HG02885 (cell line): ENCODE measurements at regions not wholly inside any gene's neighbourhood (a gene's known extent, or its start where the extent isn't known, plus 50 kb on each side); places are given as distances from the start of the nearest gene placed in this dataset.
"Not testable (repeated sequence)": the region's sequence is repeated elsewhere in the genome, so short reads cannot be mapped to it uniquely, and the experiment has no call there.

Experiments
- ATAC-seq: cut with Tn5 transposase; IDR thresholded peaks from one replicate; pipeline ENCODE4 v1.9.1; 2021; ENCODE audit warnings: mild to moderate bottlenecking; ENCODE audit not compliant: unreplicated experiment, poor library complexity

DNA sequence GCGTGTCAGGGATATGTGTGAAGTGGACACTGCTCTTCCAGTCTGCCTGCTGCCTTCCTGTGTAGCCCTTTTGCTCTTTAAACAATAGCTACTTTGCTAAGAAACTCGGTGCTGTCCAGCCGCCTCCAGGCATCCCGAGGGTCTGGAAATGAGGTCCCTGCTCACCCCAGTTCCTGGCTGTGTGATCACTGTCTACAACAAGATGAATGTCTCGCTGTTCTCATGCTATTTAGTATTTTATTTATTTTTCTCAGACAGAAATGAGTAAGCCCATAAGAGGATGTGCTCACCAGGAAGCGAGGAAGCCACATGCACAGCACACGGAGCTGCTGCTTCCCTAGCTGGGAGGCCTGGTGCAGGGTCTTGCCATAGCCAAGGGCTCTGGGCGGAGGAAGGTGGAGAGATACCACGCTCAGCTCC, 167.0 kb upstream of the PITRM1 start:
- no peak for ATAC-seq

DNA sequence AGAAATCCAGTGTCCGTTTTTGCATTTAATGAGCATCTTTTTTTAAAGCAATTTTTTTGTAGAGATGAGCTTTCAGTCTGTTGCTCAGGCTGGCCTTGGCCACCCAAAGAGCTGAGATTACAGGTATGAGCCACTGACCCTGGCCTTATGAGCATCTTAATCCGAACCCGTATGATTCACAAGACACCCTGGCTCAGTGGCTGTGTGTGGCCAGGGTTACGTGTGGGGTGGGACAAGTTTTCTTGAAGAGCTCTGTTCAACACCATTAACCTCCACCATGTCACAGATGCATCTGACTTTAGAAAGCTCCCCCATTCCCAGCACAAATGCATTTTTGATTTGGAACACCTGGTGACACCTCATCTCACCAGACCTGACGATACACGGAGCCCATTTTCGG, 166.5 kb upstream of the PITRM1 start:
- no peak for ATAC-seq

DNA sequence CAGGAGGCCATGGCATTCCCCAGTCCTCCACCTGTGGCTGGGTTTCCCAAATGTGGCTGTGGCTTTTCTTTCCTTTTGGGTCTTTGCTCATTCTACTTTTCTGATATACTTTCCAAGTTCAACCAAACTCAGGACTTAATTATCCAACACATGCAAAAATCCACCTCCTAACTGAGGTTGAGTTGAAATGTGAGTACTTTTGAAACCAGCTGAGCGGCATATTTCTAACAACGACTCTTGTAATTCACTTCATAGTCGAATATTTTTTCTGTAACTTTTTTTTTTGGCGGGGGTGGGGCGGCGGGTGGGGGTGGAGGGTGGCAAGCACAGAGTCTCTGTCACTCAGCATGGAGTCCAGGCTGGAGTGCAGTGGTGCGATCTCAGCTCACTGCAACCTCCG, 165.2 kb upstream of the PITRM1 start:
- ATAC-seq = no peak

DNA sequence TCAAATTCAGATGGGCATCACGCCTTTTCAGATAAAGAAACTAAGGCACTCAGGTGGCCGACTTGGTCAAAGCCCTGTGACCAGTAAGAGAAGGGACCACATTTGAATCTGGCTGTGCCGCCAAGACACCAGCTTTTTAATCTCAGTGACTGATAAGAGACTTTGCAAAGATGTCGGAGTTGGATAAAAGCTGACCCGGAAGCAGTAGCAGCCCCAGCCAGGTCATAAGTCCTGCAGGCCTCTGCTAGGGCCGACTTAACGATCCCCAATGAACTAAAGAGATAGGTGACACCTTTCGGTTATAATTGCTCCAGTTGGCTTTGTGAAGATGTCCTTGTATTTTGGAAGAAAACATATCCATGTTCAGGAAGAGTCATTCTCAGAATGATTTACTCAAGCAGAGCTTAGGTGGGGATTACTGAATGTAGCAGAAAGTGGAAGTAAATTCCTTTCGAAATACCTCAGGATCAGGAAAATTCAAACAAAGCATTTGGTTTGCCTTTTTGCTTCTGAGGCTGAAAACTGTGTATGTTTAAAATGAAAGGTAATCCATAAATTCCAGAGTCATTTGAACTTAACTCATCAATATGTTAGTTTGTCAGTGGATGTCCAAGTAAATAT, 164.2 kb upstream of the PITRM1 start:
- no peak for ATAC-seq

DNA sequence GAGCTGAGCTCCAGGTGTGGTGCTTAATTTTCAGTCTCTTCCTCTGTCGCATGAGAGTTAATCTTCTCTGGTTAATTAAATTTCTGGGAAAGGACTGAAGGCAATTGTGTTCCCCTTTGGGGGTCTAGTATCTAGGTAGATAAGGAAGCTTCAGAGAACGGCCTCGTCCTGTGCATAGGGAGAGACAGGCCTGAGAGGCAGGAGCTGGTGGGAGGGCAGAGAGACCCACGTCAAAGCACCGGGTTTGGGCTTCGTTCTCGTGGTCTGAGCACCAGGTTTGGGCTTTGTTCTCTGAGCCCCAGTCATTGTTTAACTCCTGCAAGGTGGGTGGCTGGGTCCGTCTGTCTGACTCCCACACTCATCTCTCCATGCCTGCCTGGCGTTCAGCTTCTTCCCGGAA, 160.8 kb upstream of the PITRM1 start:
- ATAC-seq = no peak

DNA sequence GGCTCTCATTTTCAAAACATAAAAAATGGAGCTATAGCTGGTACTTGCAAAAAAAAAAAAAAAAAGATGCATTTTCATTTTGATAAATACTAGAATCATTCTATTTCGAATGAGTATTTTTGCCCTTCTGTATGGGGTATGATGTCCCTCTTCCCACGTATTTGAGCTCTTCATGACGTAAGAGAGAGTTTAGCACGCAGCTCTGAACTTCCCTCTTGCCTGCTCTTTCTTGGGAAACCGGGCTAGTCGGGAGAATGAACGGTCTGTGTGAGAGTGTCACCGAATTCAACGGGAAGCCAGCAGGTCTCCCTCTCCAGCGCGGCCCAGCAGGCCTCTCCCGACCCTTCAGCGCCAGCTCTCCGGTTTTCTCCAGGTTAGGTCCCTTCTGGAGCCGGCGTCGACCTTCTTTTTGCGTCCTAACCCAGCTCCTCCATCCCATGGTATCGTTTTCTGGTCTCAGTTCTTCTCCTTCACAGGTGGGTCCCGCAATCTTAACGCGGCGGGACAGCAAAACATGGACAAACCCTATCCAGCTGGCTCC, 159.2 kb upstream of the PITRM1 start:
- ATAC-seq = no peak

DNA sequence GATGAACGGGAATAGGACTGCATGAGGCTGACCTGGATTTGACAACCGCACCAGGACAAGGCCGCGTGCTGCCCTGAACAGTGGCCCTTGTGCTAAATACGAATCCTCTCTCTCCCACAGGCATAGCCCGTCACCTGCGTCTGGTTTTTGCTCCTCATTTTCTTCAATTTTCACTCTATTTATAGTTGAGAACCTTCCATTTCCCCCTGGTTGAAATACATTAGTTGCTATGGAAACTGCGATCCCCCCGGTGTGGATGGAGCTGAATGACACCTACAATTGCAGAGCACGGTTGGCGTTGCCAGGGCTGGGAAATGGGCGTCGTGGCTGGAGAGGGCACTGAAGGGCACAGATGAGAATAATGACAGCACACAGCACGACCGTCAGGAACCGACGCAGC, 158.6 kb upstream of the PITRM1 start:
- ATAC-seq = no peak

DNA sequence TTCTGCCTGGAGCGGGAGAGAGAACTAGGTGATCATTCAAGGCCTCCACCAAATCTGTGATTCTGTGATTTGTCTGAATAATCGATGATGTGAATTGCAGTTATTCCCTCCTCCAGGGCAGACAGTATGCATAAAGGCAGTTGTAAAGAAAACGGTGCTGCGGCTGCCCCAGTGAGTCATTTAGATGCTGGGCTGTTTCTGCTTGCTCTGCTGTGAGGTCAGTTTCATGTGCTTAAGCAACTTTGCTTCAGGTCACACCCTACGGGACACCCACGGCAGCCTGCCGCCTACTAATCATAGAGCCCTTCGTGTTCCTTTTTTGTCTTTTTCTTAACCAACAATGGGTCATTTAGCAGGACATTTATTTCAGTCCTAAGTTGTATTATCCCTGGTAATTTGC, 158.1 kb upstream of the PITRM1 start:
- ATAC-seq = no peak

DNA sequence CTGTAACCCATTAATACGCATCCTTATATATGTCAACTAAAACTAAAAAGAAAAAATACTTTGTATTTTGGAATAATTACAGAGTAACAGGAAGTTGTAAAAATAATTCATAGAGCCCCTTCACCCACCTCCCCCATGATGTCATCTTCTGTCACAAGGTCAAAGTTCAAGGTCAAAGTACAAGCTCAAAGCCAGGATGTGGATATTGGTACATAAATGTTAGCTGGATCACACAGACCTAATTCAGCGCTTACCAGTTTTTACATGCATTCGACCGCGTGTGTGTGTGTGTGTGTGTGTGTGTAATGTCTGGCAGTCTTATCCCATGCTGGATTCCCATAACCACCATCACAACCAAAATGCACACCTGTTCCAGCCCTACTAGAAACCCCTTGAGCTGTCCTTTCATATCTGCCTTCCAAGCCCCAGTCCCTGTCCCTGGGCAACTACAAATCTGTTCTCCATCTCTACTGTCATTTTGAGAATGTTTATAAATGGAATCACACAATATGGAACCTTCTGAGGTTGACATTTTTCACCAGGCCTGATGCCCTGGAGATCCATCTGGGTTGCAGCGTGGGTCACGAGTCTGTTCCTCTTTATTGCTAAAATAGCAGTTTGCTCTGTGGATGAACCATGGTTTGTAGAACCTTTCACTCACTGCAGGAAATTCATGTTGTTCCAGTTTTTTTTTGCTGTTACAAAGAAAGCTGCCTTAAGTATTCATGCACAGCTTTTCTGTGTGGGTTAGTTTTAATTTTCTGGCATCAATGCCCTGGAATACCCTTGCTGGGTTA, 153.6 kb upstream of the PITRM1 start:
- ATAC-seq = no peak

DNA sequence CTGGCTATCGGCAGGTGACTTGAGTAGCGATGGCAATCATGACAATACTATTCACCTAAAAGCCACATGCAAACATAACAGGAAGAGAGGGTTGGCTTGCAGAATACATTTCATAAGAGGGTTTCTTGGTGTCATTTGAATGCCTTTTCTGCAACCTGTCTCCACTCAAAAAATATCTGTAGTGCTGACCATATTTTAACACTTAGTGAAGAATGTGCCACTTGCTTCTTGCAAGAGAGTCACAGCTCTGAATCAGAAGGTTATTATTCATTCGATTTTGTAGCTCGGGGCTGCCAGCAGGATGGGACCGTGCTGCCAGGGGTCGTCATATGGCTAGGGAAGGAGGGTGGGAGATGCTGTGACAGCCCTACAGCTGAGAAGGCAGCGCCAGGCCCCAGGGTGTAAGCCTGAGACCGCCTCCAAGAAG, 152.0 kb upstream of the PITRM1 start:
- ATAC-seq = no peak

DNA sequence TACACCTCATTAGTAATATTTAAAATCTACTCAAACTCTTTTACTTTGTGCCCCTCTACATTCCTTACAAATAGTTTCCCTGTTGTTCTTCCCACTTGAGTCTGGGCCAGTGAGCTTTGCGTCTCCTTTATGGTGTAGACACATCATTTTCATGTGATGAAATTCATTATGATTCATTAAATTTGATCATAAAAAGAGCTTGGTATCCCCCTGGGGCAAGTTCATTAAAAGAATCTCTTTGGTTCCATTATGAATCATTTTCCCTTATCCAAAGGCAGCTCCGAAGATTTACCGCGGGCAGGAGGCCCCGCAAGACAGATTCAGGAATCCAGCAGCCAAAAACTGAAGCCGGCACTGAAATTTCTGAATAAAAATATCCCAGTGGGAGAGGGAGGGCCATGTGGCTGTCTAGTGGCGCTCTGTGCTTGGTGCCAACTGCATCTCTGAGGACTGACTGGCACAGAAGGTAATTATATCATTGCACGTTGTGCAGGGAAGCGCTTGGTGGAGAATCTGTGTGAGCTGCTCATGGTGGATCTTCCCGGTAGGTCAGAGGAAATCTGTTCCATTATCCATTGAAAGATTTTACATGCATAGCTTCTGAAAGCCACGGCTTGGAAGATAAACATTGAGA, 151.4 kb upstream of the PITRM1 start:
- no peak for ATAC-seq

DNA sequence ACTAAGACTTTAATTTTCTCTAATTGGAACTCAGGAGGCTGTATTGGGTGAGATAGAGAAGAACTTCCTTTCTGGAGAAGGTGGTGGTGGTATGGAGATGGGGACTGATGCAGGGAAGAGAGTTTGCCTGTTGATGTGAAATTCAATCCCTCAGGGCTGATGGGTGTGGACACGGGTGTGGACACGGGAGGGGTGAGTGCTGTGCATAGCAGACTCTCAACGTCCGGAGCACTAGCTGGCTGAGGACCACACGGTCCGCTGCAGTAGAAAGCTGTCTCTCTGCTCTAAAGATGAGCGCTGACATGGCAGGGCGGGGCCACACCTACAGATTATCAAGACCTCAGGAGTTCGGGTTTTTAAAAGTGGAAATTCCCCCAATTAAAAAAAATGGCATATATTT, 148.5 kb upstream of the PITRM1 start:
- ATAC-seq = no peak

DNA sequence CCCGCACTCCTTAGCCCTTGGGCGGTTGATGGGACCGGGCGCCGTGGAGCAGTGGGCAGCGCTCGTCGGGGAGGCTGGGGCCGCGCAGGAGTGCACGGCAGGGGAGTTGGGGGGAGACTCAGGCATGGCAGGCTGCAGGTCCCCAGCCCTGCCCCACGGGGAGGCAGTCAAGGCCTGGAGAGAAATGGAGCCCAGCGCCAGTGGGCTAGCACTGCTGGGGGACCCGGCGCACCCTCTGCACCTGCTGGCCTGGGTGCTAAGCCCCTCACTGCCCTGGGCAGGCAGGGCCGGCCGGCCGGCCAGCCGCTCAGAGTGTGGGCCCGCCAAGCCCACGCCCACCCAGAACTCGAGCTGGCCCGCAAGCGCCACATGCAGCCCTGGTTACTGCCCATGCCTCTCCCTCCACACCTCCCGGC, 147.2 kb upstream of the PITRM1 start:
- ATAC-seq = no peak

DNA sequence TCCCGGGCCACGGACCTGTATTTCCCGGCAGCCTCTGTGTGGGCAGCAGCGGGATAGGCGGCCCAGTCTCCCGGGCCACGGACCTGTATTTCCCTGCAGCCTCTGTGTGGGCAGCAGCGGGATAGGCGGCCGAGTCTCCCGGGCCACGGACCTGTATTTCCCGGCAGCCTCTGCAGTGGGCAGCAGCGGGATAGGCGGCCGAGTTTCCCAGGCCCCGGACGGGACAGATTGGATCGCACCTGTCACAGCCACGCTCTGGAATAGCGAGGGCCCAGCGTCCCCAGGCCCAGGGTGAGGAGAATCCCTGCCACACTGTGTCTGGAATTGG, 145.9 kb upstream of the PITRM1 start:
- not testable (repeated sequence) for ATAC-seq

DNA sequence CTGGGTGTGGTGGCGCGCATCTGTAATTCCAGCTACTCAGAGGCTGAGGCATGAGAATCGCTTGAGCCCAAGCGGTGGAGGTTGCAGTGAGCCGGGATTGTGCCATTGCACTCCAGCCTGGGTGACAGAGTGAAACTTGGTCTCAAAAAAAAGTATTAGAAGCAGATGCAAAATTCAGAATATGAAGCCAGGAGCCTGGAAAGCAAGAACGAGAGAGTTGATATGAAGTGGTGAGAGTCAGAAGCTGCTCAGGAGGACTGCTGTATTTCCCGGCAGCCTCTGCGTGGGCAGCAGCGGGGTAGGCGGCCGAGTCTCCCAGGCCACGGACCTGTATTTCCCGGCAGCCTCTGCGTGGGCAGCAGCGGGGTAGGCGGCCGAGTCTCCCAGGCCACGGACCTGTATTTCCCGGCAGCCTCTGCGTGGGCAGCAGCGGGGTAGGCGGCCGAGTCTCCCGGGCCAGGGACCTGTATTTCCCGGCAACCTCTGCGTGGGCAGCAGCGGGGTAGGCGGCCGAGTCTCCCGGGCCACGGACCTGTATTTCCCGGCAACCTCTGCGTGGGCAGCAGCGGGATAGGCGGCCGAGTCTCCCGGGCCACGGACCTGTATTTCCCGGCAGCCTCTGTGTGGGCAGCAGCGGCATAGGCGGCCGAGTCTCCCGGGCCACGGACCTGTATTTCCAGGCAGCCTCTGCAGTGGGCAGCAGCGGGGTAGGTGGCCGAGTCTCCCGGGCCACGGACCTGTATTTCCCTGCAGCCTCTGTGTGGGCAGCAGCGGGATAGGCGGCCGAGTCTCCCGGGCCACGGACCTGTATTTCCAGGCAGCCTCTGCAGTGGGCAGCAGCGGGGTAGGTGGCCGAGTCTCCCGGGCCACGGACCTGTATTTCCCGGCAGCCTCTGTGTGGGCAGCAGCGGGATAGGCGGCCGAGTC, 145.2 kb upstream of the PITRM1 start:
- ATAC-seq = not testable (repeated sequence)

DNA sequence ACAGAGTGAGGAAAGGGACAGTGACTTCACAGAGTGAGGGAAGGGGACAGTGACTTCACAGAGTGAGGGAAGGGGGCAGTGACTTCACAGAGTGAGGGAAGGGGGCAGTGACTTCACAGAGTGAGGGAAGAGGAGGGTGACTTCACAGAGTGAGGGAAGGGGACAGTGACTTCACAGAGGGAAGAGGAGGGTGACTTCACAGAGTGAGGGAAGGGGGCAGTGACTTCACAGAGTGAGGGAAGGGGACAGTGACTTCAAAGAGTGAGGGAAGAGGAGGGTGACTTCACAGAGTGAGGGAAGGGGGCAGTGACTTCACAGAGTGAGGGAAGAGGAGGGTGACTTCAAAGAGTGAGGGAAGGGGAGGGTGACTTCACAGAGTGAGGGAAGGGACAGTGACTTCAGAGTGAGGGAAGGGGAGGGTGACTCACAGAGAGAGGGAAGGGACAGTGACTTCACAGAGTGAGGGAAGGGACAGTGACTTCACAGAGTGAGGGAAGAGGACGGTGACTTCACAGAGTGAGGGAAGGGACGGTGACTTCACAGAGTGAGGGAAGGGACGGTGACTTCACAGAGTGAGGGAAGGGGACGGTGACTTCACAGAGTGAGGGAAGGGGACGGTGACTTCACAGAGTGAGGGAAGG, 142.0 kb upstream of the PITRM1 start:
- ATAC-seq = not testable (repeated sequence)

DNA sequence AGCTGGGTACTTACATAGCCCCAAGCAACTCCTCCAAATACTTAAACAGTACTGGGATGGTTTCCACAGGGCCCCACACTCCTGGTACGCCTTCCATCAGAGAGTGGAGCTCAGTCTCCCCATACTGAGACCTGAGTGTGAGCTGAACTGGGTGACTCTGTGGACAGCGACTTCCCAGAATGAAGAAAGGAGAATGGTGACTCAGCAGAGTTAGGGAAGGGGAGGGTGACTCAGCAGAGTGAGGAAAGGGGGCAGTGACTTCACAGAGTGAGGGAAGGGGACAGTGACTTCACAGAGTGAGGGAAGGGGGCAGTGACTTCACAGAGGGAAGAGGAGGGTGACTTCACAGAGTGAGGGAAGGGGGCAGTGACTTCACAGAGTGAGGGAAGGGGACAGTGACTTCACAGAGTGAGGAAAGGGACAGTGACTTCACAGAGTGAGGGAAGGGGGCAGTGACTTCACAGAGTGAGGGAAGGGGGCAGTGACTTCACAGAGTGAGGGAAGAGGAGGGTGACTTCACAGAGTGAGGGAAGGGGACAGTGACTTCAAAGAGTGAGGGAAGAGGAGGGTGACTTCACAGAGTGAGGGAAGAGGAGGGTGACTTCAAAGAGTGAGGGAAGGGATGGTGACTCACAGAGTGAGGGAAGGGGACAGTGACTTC, 141.3 kb upstream of the PITRM1 start:
- not testable (repeated sequence) for ATAC-seq

DNA sequence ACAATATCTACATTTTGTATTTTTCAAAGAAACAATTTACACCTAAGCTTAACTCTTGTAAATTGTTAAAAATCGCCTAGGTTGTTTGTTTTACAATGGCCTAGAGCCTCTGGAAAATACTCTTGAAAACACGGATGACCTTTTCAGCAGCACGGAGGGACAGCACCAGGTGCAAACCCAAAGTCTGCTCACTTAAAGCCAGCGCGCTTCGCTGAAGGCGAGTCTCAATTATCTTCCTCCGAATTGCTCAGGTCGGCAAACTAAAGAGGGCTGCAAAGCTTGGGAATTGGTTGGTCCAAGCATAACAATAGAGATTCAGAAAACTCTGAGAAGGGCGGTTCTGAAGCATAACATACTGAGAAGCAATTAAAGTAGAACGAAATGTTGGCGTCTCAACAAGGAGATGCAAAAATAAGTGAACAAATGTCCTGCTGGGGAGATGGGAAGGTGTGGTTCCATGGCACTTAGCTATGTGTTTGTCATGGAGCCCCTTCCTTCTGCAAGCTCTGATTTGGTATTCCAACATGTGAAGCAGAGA, 139.9 kb upstream of the PITRM1 start:
- no peak for ATAC-seq
